CD14-positive monocyte (primary cell): ENCODE measurements at regions not wholly inside any gene's neighbourhood (a gene's known extent, or its start where the extent isn't known, plus 50 kb on each side); places are given as distances from the start of the nearest gene placed in this dataset.

Experiments
- DNase-seq, 3 donors: peaks; one replicate each; pipeline ENCODE4 v3.0.0-alpha.2; 2011 to 2022
- H2AFZ ChIP-seq: 2 replicates; pipeline ENCODE4 v1.6.0; 2012; ENCODE audit warnings: mild to moderate bottlenecking, low read depth, low read length, inconsistent platforms; ENCODE audit not compliant: insufficient read depth, poor library complexity, severe bottlenecking
- H3K27ac ChIP-seq, 2 donors: 1 replicate in 1 of 2; 2 replicates in 1 of 2; pipeline ENCODE4 v1.5.1; 2012 to 2013; ENCODE audit warnings: low read length in 2 of 2, control low read depth in 1 of 2, inconsistent platforms in 1 of 2, low read depth in 1 of 2, mild to moderate bottlenecking in 1 of 2
- H3K27me3 ChIP-seq, 2 donors: one replicate each; pipeline versions ENCODE4 v1.6.0 to v1.6.1; 2011 to 2013; ENCODE audit warnings: low read length in 2 of 2; ENCODE audit not compliant: control insufficient read depth in 2 of 2, insufficient read depth in 2 of 2
- H3K36me3 ChIP-seq, 2 donors: replicated peaks in 1 of 2; 1 replicate in 1 of 2; 2 replicates in 1 of 2; pipeline versions ENCODE4 v1.5.1 to v1.6.1; 2012 to 2013; ENCODE audit warnings: low read length in 2 of 2, control low read depth in 1 of 2, inconsistent platforms in 1 of 2, mild to moderate bottlenecking in 1 of 2; ENCODE audit not compliant: insufficient read depth in 2 of 2, control insufficient read depth in 1 of 2
- H3K4me1 ChIP-seq, 2 donors: 1 replicate in 1 of 2; 2 replicates in 1 of 2; pipeline versions ENCODE4 v1.5.1 to v1.6.1; 2012 to 2013; ENCODE audit warnings: low read length in 2 of 2, control low read depth in 1 of 2, inconsistent platforms in 1 of 2, mild to moderate bottlenecking in 1 of 2, moderate library complexity in 1 of 2; ENCODE audit not compliant: insufficient read depth in 2 of 2, control insufficient read depth in 1 of 2
- H3K4me2 ChIP-seq: replicated peaks from 2 replicates; pipeline ENCODE3; 2012; ENCODE audit warnings: low read length, moderate library complexity, mild to moderate bottlenecking; ENCODE audit not compliant: poor library complexity, severe bottlenecking; ENCODE audit errors: extremely low read depth
- H3K4me3 ChIP-seq, 3 experiments: fragments of 200-600 bp in 1 of 3; sonication (generic) in 1 of 3; replicated peaks in 1 of 3; 1 replicate in 2 of 3; 2 replicates in 1 of 3; pipeline ENCODE4 v1.5.1; 2011 to 2013; ENCODE audit warnings: low read length in 3 of 3, mild to moderate bottlenecking in 3 of 3, control low read depth in 2 of 3, low read depth in 2 of 3, inconsistent platforms in 1 of 3, moderate library complexity in 1 of 3
- H3K79me2 ChIP-seq: 2 replicates; pipeline ENCODE4 v1.6.0; 2012; ENCODE audit warnings: mild to moderate bottlenecking, control low read depth, inconsistent platforms, low read length, moderate library complexity; ENCODE audit not compliant: insufficient read depth
- H3K9ac ChIP-seq: 2 replicates; pipeline ENCODE4 v1.6.0; 2017; ENCODE audit warnings: low read length, mild to moderate bottlenecking; ENCODE audit not compliant: insufficient read depth, poor library complexity, severe bottlenecking
- H3K9me3 ChIP-seq, 2 donors: replicated peaks in 1 of 2; 1 replicate in 1 of 2; 2 replicates in 1 of 2; pipeline versions ENCODE4 v1.5.1 to v1.6.1; 2012 to 2013; ENCODE audit warnings: low read length in 2 of 2, control low read depth in 1 of 2; ENCODE audit not compliant: control insufficient read depth in 1 of 2, insufficient read depth in 1 of 2
- H4K20me1 ChIP-seq: 2 replicates; pipeline ENCODE4 v1.6.0; 2012; ENCODE audit warnings: mild to moderate bottlenecking, low read length, control low read depth, moderate library complexity; ENCODE audit not compliant: insufficient read depth
- H3K27ac Mint-ChIP-seq, 7 donors: one replicate each; pipeline ENCODE4 v1.8.0; 2020; ENCODE audit warnings: mild to moderate bottlenecking in 7 of 7, mixed read lengths in 7 of 7, moderate library complexity in 6 of 7, inconsistent platforms in 2 of 7
- H3K27me3 Mint-ChIP-seq, 3 donors: one replicate each; pipeline ENCODE4 v1.8.0; 2021 to 2022; ENCODE audit warnings: low read depth in 3 of 3, mild to moderate bottlenecking in 3 of 3, mixed read lengths in 3 of 3, moderate library complexity in 3 of 3, inconsistent platforms in 1 of 3
- H3K36me3 Mint-ChIP-seq, 2 donors: one replicate each; pipeline ENCODE4 v1.8.0; 2020; ENCODE audit warnings: mixed read lengths in 2 of 2, inconsistent platforms in 1 of 2, mild to moderate bottlenecking in 1 of 2
- H3K4me1 Mint-ChIP-seq: one replicate; pipeline ENCODE4 v1.8.0; 2020; ENCODE audit warnings: mild to moderate bottlenecking, mixed read lengths
- H3K4me3 Mint-ChIP-seq, 2 donors: one replicate each; pipeline ENCODE4 v1.8.0; 2020; ENCODE audit warnings: mild to moderate bottlenecking in 2 of 2, mixed read lengths in 2 of 2, moderate library complexity in 1 of 2
- H3K9me3 Mint-ChIP-seq, 7 donors: one replicate each; pipeline ENCODE4 v1.8.0; 2020 to 2022; ENCODE audit warnings: mixed read lengths in 7 of 7, mild to moderate bottlenecking in 6 of 7, moderate library complexity in 6 of 7, inconsistent platforms in 2 of 7
- CTCF ChIP-seq: fragments of 200-600 bp; IDR thresholded peaks from one replicate; pipeline ENCODE4 v1.8.0; 2022; ENCODE audit warnings: antibody characterized with exemption, mild to moderate bottlenecking
- WGBS: methylation state at CpG from one replicate; pipeline ENCODE4 v1.1.5; 2013; ENCODE audit warnings: missing lambda C conversion rate; ENCODE audit not compliant: insufficient coverage; 5-methylcytosine and 5-hydroxymethylcytosine counted together
- intact Hi-C, 2 donors: fragments of 100-400 bp; cut with micrococcal nuclease; formaldehyde crosslinking; loops; one replicate each; pipeline versions ENCODE4 v1.15.0 to v1.15.1; 2023

GRCh38 chr2:6671913-6672312 is 193.8 kb downstream of the CMPK2 start:
- no peak for TF ChIP-seq CTCF
- Mint-ChIP-seq H3K27me3 (peaks cover 0 to 2% (median 1%) of the 10 kb centered on the region in 3 donors), H3K27ac (no peak overlapping the region), H3K36me3 (no peaks in the 10 kb centered on the region), H3K4me3 (no peak overlapping the region), H3K4me1 (no peaks in the 10 kb centered on the region), H3K9me3 (peaks cover 0 to 4% (median 0%) of the 10 kb centered on the region in 7 donors)
- Histone ChIP-seq H4K20me1 (no peaks in the 10 kb centered on the region), H2AFZ (no peak overlapping the region), H3K9ac (no peak overlapping the region), H3K27me3 (no peaks in the 10 kb centered on the region), H3K36me3 (no peaks in the 10 kb centered on the region), H3K4me2 (no peak overlapping the region), H3K4me1 (no peaks in the 10 kb centered on the region), H3K27ac (no peak overlapping the region), H3K9me3 (no peaks in the 10 kb centered on the region), H3K79me2 (no peaks in the 10 kb centered on the region), H3K4me3 (no peak overlapping the region)
- WGBS: no CpG with 5 or more reads among the region's 1 CpG
- intact Hi-C loops: no loop called here
- no peak for DNase-seq

- no peak overlapping the region for H3K9ac ChIP-seq
Measured at GRCh38 chr2:6674381-6674780, 191.3 kb downstream of the CMPK2 start.

More at GRCh38 chr2:6674381-6674780, 191.3 kb downstream of the CMPK2 start:
- H3K4me3 ChIP-seq: no peak overlapping the region
- no peaks in the 10 kb centered on the region for H3K4me1 ChIP-seq
- H3K4me2 ChIP-seq: no peak overlapping the region
- peaks cover 0 to 1% (median 0%) of the 10 kb centered on the region in 3 donors for H3K27me3 Mint-ChIP-seq
- no peak overlapping the region for H3K27ac Mint-ChIP-seq
- no peak for TF ChIP-seq CTCF
- DNase-seq: no peak
- H3K4me1 Mint-ChIP-seq: no peaks in the 10 kb centered on the region
- no peak overlapping the region for H3K4me3 Mint-ChIP-seq
- no peaks in the 10 kb centered on the region for H3K36me3 ChIP-seq
- no peaks in the 10 kb centered on the region for H3K9me3 ChIP-seq
- H4K20me1 ChIP-seq: no peaks in the 10 kb centered on the region
- WGBS: 92% methylated on average over 2 of the region's 3 CpGs
- intact Hi-C loops: no loop called here
- H3K36me3 Mint-ChIP-seq: no peaks in the 10 kb centered on the region
- peaks cover 0 to 4% (median 0%) of the 10 kb centered on the region in 7 donors for H3K9me3 Mint-ChIP-seq
- no peaks in the 10 kb centered on the region for H3K27me3 ChIP-seq
- no peak overlapping the region for H2AFZ ChIP-seq
- H3K27ac ChIP-seq: no peak overlapping the region
- H3K79me2 ChIP-seq: no peaks in the 10 kb centered on the region
